Mucosa of stomach (tissue), 1 donor: ENCODE measurements at regions not wholly inside any gene's neighbourhood (a gene's known extent, or its start where the extent isn't known, plus 50 kb on each side); places are given as distances from the start of the nearest gene placed in this dataset.

ENCODE experiments used
- H3K27me3 ChIP-seq: one replicate; pipeline ENCODE4 v1.7.0; 2013; ENCODE audit warnings: mild to moderate bottlenecking, low read length; ENCODE audit not compliant: control insufficient read depth, insufficient read depth
- H3K36me3 ChIP-seq: one replicate; pipeline ENCODE4 v1.7.0; 2013; ENCODE audit warnings: low read length; ENCODE audit not compliant: control insufficient read depth, insufficient read depth
- H3K4me1 ChIP-seq: one replicate; pipeline ENCODE4 v1.7.0; 2013; ENCODE audit warnings: mild to moderate bottlenecking, low read length; ENCODE audit not compliant: control insufficient read depth, insufficient read depth
- H3K4me3 ChIP-seq: one replicate; pipeline ENCODE4 v1.7.0; 2013; ENCODE audit warnings: low read length
- H3K9ac ChIP-seq: one replicate; pipeline ENCODE4 v1.7.0; 2013; ENCODE audit warnings: mild to moderate bottlenecking, low read length, moderate library complexity
- H3K9me3 ChIP-seq: one replicate; pipeline ENCODE4 v1.7.0; 2013; ENCODE audit warnings: mild to moderate bottlenecking, low read length, moderate library complexity; ENCODE audit not compliant: control insufficient read depth
- donor health status: Pancreatic carcinoma.

GRCh38 chr21:15409031-15409430, 320.8 kb upstream of the USP25 start:
- no peaks in the 10 kb centered on the region for H3K27me3 ChIP-seq
- no peaks in the 10 kb centered on the region for H3K36me3 ChIP-seq
- no peak overlapping the region for H3K9ac ChIP-seq
- H3K4me3 ChIP-seq, result no peak overlapping the region
- no peaks in the 10 kb centered on the region for H3K4me1 ChIP-seq
- no peaks in the 10 kb centered on the region for H3K9me3 ChIP-seq

DNA sequence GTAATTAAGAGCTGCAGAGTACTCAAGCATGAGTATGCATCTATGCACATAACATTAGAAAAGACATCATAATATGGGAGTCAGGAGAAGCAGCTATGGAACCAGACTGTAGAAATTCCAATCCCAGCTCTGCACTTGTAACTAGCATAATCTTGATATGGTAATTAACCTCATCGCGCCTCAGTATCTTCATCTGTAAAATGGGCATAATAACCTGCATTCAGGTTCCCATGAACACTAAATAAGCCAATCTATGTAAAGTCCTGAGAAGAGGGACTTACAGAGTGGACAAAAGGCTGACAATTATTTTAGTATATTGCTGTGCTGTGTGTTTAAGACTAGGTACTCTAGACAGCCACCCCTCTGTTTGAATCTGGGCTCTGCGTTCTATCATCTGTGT, 318.9 kb upstream of the USP25 start:
- Histone ChIP-seq H3K4me3 (no peak overlapping the region), H3K27me3 (no peaks in the 10 kb centered on the region), H3K36me3 (no peaks in the 10 kb centered on the region), H3K9ac (no peak overlapping the region), H3K4me1 (no peaks in the 10 kb centered on the region), H3K9me3 (no peaks in the 10 kb centered on the region)

GRCh38 chr21:15414057-15414456, 315.7 kb upstream of the USP25 start:
- Histone ChIP-seq H3K27me3 (no peaks in the 10 kb centered on the region), H3K9ac (no peak overlapping the region), H3K4me1 (no peaks in the 10 kb centered on the region), H3K36me3 (no peaks in the 10 kb centered on the region), H3K9me3 (no peaks in the 10 kb centered on the region), H3K4me3 (no peak overlapping the region)

DNA sequence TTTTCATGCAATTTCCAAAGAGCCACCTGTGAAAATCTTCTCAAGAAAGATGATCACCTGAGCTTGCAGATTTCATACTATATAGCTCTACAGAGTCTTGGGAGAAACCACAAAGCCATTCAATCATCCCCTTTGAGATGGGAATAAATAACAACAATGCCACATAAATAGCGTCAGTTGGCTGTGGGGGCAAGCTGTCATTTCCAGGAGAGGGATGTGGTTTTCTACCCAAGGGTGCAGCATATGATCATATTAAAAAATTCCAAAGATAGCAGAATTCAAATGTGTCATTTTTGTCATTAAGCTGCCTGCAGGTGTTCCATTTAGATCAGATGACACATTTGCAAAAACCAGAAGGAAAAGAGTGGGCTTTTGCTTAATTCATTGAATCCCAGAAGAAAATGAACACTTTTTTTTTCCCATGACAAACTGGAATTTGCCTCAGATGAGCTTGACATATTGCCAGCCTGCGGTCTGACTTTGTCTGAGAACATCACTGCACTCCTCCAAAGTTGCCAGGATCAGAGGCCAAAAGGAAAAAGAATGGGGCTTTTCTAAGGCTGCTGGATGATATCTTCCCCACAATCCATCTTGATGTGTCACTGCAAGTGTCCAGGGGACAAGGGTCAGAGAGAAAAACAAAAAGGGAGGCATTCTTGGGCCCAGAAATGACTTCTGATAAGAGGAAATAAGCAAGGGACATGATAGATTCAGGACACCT, 314.1 kb upstream of the USP25 start:
- H3K9ac ChIP-seq, result no peak overlapping the region
- no peaks in the 10 kb centered on the region for H3K27me3 ChIP-seq

DNA sequence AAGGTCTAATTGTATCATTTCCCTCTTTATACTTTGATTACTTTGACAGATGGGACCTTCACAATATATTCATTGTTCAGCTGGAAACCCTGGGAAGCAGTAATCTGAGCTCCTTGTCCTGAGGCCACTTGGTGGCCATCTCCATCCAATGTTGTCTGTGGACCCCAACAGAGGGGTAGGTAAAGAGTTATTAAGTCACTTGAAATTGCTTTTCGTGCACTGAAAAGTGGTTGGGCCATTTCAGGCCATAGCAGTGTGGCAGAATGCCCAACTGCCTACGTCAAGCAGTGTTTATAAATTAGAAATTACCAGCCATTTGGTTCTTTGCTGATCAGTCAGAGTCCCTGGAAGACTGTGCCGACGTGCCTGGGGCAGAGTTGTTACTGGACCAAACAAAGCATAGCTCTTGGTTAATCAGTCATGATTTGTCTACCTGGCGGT, 308.3 kb upstream of the USP25 start:
- Histone ChIP-seq H3K27me3 (no peaks in the 10 kb centered on the region), H3K9me3 (no peaks in the 10 kb centered on the region), H3K9ac (no peak overlapping the region), H3K36me3 (no peaks in the 10 kb centered on the region), H3K4me1 (no peaks in the 10 kb centered on the region), H3K4me3 (no peak overlapping the region)

More for the DNA sequence above, 314.1 kb upstream of the USP25 start:
- Histone ChIP-seq H3K36me3 (no peaks in the 10 kb centered on the region), H3K4me1 (no peaks in the 10 kb centered on the region), H3K9me3 (no peaks in the 10 kb centered on the region), H3K4me3 (no peak overlapping the region)

DNA sequence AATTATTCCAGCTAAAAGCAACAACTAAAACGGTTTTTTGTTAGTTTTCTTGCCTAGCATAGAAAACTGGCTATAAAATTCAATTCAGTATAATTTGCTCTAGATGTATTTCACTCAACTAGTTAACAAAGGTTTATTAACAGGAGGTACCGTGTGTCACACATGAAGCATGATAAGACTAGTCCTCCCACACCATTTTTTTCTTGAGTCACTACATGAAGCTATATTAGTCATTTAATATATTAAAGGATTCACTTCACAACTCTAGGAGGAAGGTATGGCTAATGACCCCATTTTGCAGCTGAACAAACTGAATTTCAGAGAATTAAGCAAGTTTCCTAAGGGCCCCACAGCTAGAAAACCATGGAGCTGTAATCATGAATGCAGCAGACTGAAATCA, 307.8 kb upstream of the USP25 start:
- Histone ChIP-seq H3K4me1 (no peaks in the 10 kb centered on the region), H3K36me3 (no peaks in the 10 kb centered on the region), H3K4me3 (no peak overlapping the region), H3K9me3 (no peaks in the 10 kb centered on the region), H3K9ac (no peak overlapping the region), H3K27me3 (no peaks in the 10 kb centered on the region)

DNA sequence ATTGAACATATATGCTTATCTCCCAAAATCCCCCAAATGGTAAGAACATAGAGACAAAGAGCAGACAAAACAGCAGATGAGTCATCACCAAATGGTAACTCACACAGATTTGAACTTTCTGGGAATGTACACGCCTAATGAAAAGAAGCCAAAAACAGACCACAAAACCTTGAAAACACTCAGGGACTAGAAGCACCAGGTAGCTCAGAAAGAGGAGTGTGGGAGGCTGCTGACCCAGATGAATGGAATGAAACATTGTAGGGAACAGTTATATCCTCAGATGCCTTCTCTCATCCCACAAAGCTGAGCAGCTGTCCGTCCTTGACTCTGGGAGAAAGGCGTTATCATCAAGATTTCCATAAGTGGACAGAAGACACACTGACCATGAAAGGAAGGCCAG, 307.0 kb upstream of the USP25 start:
- no peaks in the 10 kb centered on the region for H3K36me3 ChIP-seq
- H3K9ac ChIP-seq, result no peak overlapping the region
- H3K4me3 ChIP-seq, result no peak overlapping the region
- H3K9me3 ChIP-seq, result no peaks in the 10 kb centered on the region
- H3K4me1 ChIP-seq, result no peaks in the 10 kb centered on the region
- no peaks in the 10 kb centered on the region for H3K27me3 ChIP-seq

- Histone ChIP-seq H3K36me3 (no peaks in the 10 kb centered on the region), H3K4me1 (no peaks in the 10 kb centered on the region), H3K9ac (no peak overlapping the region), H3K4me3 (no peak overlapping the region), H3K27me3 (no peaks in the 10 kb centered on the region), H3K9me3 (no peaks in the 10 kb centered on the region)
Observed at GRCh38 chr21:15423676-15424445, 305.9 kb upstream of the USP25 start.

GRCh38 chr21:15425049-15425448, 304.7 kb upstream of the USP25 start:
- no peak overlapping the region for H3K4me3 ChIP-seq
- no peaks in the 10 kb centered on the region for H3K4me1 ChIP-seq
- no peaks in the 10 kb centered on the region for H3K27me3 ChIP-seq
- no peak overlapping the region for H3K9ac ChIP-seq
- no peaks in the 10 kb centered on the region for H3K9me3 ChIP-seq
- H3K36me3 ChIP-seq, result no peaks in the 10 kb centered on the region

DNA sequence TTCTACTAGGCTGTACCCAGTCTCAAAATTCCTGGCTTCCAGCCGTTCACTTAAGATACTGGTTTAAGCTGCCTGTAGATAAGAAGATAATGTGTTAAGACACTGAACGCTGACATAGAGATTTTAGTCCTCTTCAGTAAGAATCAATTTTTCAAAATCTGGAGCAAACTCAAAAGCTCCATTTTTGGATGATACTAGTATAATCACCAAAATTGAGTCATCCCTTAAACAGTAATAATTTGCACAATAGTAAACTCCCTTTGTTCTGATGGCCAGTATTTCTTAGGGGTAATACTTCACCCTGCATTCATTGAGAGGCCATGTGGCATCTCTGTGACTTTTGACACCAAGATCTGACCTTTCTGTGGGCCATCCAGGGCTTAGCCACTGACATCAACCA, 299.8 kb upstream of the USP25 start:
- H3K9me3 ChIP-seq, result no peaks in the 10 kb centered on the region
- H3K9ac ChIP-seq, result no peak overlapping the region
- H3K4me1 ChIP-seq, result peaks cover 5% of the 10 kb centered on the region
- H3K27me3 ChIP-seq, result no peaks in the 10 kb centered on the region
- no peaks in the 10 kb centered on the region for H3K36me3 ChIP-seq
- H3K4me3 ChIP-seq, result no peak overlapping the region

- H3K9ac ChIP-seq, result no peak overlapping the region
- H3K4me1 ChIP-seq, result peaks cover 5% of the 10 kb centered on the region
Observed at GRCh38 chr21:15430577-15430976, 299.2 kb upstream of the USP25 start.

GRCh38 chr21:15431053-15431452, 298.7 kb upstream of the USP25 start:
- Histone ChIP-seq H3K4me3 (no peak overlapping the region), H3K9ac (no peak overlapping the region), H3K9me3 (no peaks in the 10 kb centered on the region), H3K36me3 (no peaks in the 10 kb centered on the region), H3K4me1 (peaks cover 5% of the 10 kb centered on the region), H3K27me3 (no peaks in the 10 kb centered on the region)

More at GRCh38 chr21:15430577-15430976, 299.2 kb upstream of the USP25 start:
- no peaks in the 10 kb centered on the region for H3K36me3 ChIP-seq
- H3K27me3 ChIP-seq, result no peaks in the 10 kb centered on the region
- H3K9me3 ChIP-seq, result no peaks in the 10 kb centered on the region
- no peak overlapping the region for H3K4me3 ChIP-seq
